K562 (cell line): ENCODE measurements at regions not wholly inside any gene's neighbourhood (a gene's known extent, or its start where the extent isn't known, plus 50 kb on each side); places are given as distances from the start of the nearest gene placed in this dataset.

Experiments used
- ATAC-seq: fragments of 200-7000 bp; cut with Tn5 transposase; 3 replicates; pipeline ENCODE4 v1.9.1; 2020; ENCODE audit warnings: moderate library complexity
- BruUV-seq: library from RNA; stranded (reverse); fragments of 400-500 nt; replicated peaks from 2 replicates; lab custom pipeline; 2021; lab: Mats Ljungman, UMichigan
- CTCF ChIA-PET: fragments of 300-600 bp; formaldehyde crosslinking; extraction: SDS; loops from one replicate; lab custom pipeline; 2021; ENCODE audit warnings: low intra/inter-chr PET ratio; lab: Yijun Ruan, JAX
- POLR2A ChIA-PET: fragments of 300-600, 350-650 bp; sonication (Branson Sonifier 250); formaldehyde crosslinking; extraction: SDS; loops from one replicate; lab custom pipeline; 2021; ENCODE audit warnings: antibody characterized with exemption, inconsistent platforms; lab: Yijun Ruan, JAX
- DNase-seq, 4 experiments: peaks; one replicate each; pipeline versions ENCODE4 v3.0.0 to v3.0.0-alpha.2; 2011 to 2018; ENCODE audit warnings: low spot score in 3 of 4, mixed read lengths in 3 of 4; ENCODE audit errors: extremely low read depth in 1 of 4
- FAIRE-seq: peaks from 2 replicates; lab custom pipeline; 2011; peaks lifted over from hg19 to GRCh38; lab: Jason Lieb, UNC
- H2AFZ ChIP-seq: 2 replicates; pipeline ENCODE4 v1.6.0; 2011; ENCODE audit warnings: low read depth, low read length, control low read depth, inconsistent platforms
- H3K27ac ChIP-seq: fragments of 200-600 bp; 3 replicates; pipeline ENCODE4 v1.8.0; 2011; ENCODE audit warnings: low read depth, mild to moderate bottlenecking, control low read depth, inconsistent platforms, low read length, moderate library complexity, mixed read lengths; ENCODE audit errors: extremely low read depth
- H3K27me3 ChIP-seq, 2 experiments: fragments of 300-600 bp in 1 of 2; 2 replicates in 1 of 2; 3 replicates in 1 of 2; pipeline versions ENCODE4 v1.6.0 to v1.8.0; 2011; ENCODE audit warnings: inconsistent platforms in 2 of 2, low read length in 2 of 2, mild to moderate bottlenecking in 1 of 2, mixed read lengths in 1 of 2, moderate library complexity in 1 of 2; ENCODE audit not compliant: control insufficient read depth in 2 of 2, insufficient read depth in 2 of 2
- H3K36me3 ChIP-seq: fragments of 300-600 bp; 3 replicates; pipeline ENCODE4 v1.8.0; 2011; ENCODE audit warnings: mild to moderate bottlenecking, low read length, inconsistent platforms; ENCODE audit not compliant: control insufficient read depth, insufficient read depth
- H3K4me1 ChIP-seq, 2 experiments: fragments of 200-600 bp in 1 of 2; replicated peaks in 1 of 2; 2 replicates in 1 of 2; 3 replicates in 1 of 2; pipeline versions ENCODE4 v1.5.1 to v1.8.0; 2011; ENCODE audit warnings: inconsistent platforms in 2 of 2, low read length in 2 of 2, mild to moderate bottlenecking in 1 of 2, mixed read lengths in 1 of 2, moderate library complexity in 1 of 2; ENCODE audit not compliant: control insufficient read depth in 2 of 2, insufficient read depth in 2 of 2
- H3K4me2 ChIP-seq: 2 replicates; pipeline ENCODE4 v1.6.1; 2011; ENCODE audit warnings: low read length, control low read depth, inconsistent platforms, mixed read lengths; ENCODE audit not compliant: insufficient read depth
- H3K4me3 ChIP-seq: fragments of 200-600 bp; sonication (generic), shearing (Covaris generic); 2 replicates; pipeline ENCODE4 v1.5.1; 2016; ENCODE audit warnings: control low read depth, inconsistent platforms
- H3K79me2 ChIP-seq: fragments of 200-600 bp; 3 replicates; pipeline ENCODE4 v1.8.0; 2011; ENCODE audit warnings: low read length, inconsistent platforms; ENCODE audit not compliant: control insufficient read depth, insufficient read depth
- H3K9ac ChIP-seq, 2 experiments: 2 replicates each; pipeline versions ENCODE4 v1.6.0 to v1.6.1; 2011; ENCODE audit warnings: low read depth in 2 of 2, low read length in 2 of 2, control low read depth in 1 of 2, inconsistent platforms in 1 of 2, mild to moderate bottlenecking in 1 of 2, mixed read lengths in 1 of 2; ENCODE audit not compliant: insufficient read depth in 1 of 2
- H3K9me1 ChIP-seq: one replicate; pipeline ENCODE4 v1.6.0; 2011; ENCODE audit warnings: inconsistent platforms, mild to moderate bottlenecking, low read length, moderate library complexity; ENCODE audit not compliant: control insufficient read depth, insufficient read depth
- H3K9me3 ChIP-seq: replicated peaks from 2 replicates; pipeline ENCODE4 v1.5.1; 2011; ENCODE audit warnings: low read depth, low read length, inconsistent platforms; ENCODE audit not compliant: control insufficient read depth, insufficient read depth
- H4K20me1 ChIP-seq: replicated peaks from 2 replicates; pipeline ENCODE4 v1.6.1; 2011; ENCODE audit warnings: low read length, inconsistent platforms, mixed read lengths; ENCODE audit not compliant: control insufficient read depth, insufficient read depth
- ARID4B ChIP-seq: sonication (generic); formaldehyde crosslinking; IDR thresholded peaks from 2 replicates; pipeline ENCODE4 v1.8.0; 2022; ENCODE audit warnings: mild to moderate bottlenecking, missing genetic modification reagents
- COPS2 ChIP-seq: fragments of 450-650 bp; conservative IDR thresholded peaks from 2 replicates; pipeline ENCODE4 v1.6.1; 2016; ENCODE audit warnings: mild to moderate bottlenecking, moderate library complexity
- HDAC3 ChIP-seq: fragments of 450-650 bp; IDR thresholded peaks from 2 replicates; pipeline ENCODE4 v1.6.1; 2018; ENCODE audit warnings: borderline replicate concordance, mild to moderate bottlenecking, moderate library complexity; ENCODE audit not compliant: partially characterized antibody
- HNRNPUL1 ChIP-seq: fragments of 200-400 bp; formaldehyde crosslinking; IDR thresholded peaks from 2 replicates; pipeline ENCODE4 v1.6.1; 2017; ENCODE audit warnings: low read length
- MAFF ChIP-seq: IDR thresholded peaks from 2 replicates; pipeline ENCODE4 v1.6.1; 2012; ENCODE audit warnings: low read length, improper control_type of control experiment
- MEIS2 ChIP-seq: fragments of 450-650 bp; IDR thresholded peaks from 2 replicates; pipeline ENCODE4 v1.6.1; 2014; ENCODE audit warnings: mild to moderate bottlenecking; ENCODE audit not compliant: partially characterized antibody
- MYBL2 ChIP-seq, 2 experiments: fragments of 450-650 bp in 1 of 2; sonication (generic) in 1 of 2; formaldehyde crosslinking in 1 of 2; IDR thresholded peaks; 2 replicates each; pipeline versions ENCODE4 v1.6.1 to v1.8.1; 2017 to 2022; ENCODE audit warnings: borderline replicate concordance in 1 of 2, inconsistent platforms in 1 of 2, low read depth in 1 of 2, mild to moderate bottlenecking in 1 of 2, missing genetic modification reagents in 1 of 2, moderate library complexity in 1 of 2
- PTTG1 ChIP-seq: fragments of 450-650 bp; IDR thresholded peaks from 2 replicates; pipeline ENCODE4 v1.6.1; 2016; ENCODE audit warnings: low read depth, mild to moderate bottlenecking, missing genetic modification characterization, missing compliant biosample characterization
- RB1 ChIP-seq: fragments of 450-650 bp; IDR thresholded peaks from 2 replicates; pipeline ENCODE4 v1.6.1; 2017; ENCODE audit warnings: low read depth, mild to moderate bottlenecking
- SMARCA5 ChIP-seq: fragments of 450-650 bp; IDR thresholded peaks from 2 replicates; pipeline ENCODE4 v1.6.1; 2016
- TCF7L2 ChIP-seq: fragments of 150-350 bp; IDR thresholded peaks from 2 replicates; pipeline ENCODE4 v1.6.1; 2016; ENCODE audit warnings: low read depth, mild to moderate bottlenecking, low read length, moderate library complexity
- ZNF785 ChIP-seq: fragments of 250-450 bp; sonication (Bioruptor Pico); IDR thresholded peaks from 2 replicates; pipeline ENCODE4 v1.4.0; 2020; ENCODE audit warnings: mild to moderate bottlenecking
- ZZZ3 ChIP-seq: fragments of 450-650 bp; IDR thresholded peaks from 2 replicates; pipeline ENCODE4 v1.6.1; 2016; ENCODE audit warnings: antibody characterized with exemption, mild to moderate bottlenecking, moderate library complexity
- WGBS: fragments of 100-300 bp; shearing (Covaris generic); methylation state at CpG from one replicate; pipeline ENCODE4 v1.1.6; 2016; ENCODE audit warnings: low coverage, mixed read lengths; ENCODE audit not compliant: insufficient coverage; ENCODE audit errors: missing lambda C conversion rate; 5-methylcytosine and 5-hydroxymethylcytosine counted together
- in situ Hi-C: fragments of 300-500 bp; cut with MboI; formaldehyde crosslinking; loops from 4 replicates; pipeline ENCODE4 v1.15.0; 2018; ENCODE audit warnings: inconsistent platforms, mixed read lengths
- intact Hi-C: fragments of 100-400 bp; cut with micrococcal nuclease; formaldehyde crosslinking; loops from 2 replicates; pipeline ENCODE4 v1.14.2; 2022
- TF ChIP-seq, protein P1 (sequence below): fragments of 450-650 bp; formaldehyde crosslinking; IDR thresholded peaks from 2 replicates; pipeline ENCODE4 v1.4.0; 2020; ENCODE audit warnings: mild to moderate bottlenecking, mixed read lengths

GRCh38 chr12:34595749-34596733 lies 573.7 kb downstream of the ALG10 start:
- Histone ChIP-seq H3K9ac (no peak overlapping the region), H3K9me1 (no peaks in the 10 kb centered on the region), H4K20me1 (no peaks in the 10 kb centered on the region), H3K4me1 (no peaks in the 10 kb centered on the region), H3K27ac (no peak overlapping the region), H3K27me3 (no peaks in the 10 kb centered on the region), H2AFZ (no peak overlapping the region), H3K4me2 (no peak overlapping the region), H3K36me3 (no peaks in the 10 kb centered on the region), H3K9me3 (no peaks in the 10 kb centered on the region; the same call in 1 of the 2 replicates), H3K79me2 (no peaks in the 10 kb centered on the region), H3K4me3 (no peak overlapping the region)
- intact Hi-C loops = no loop called here
- DNase-seq (peak in 2 of 4 experiments; percentile 1), ATAC-seq (no peak), FAIRE-seq (no peak)
- in situ Hi-C loops = no loop called here
- WGBS = 2% methylated on average over 16 of the region's 19 CpGs
- POLR2A ChIA-PET = no interaction called here
- CTCF ChIA-PET = no interaction called here
- no TSS peak for BruUV-seq
- TF ChIP-seq HDAC3 (no peak), TCF7L2 (no peak), MAFF (no peak), ARID4B (CRISPR knock-in tag) (no peak), ZNF785 (CRISPR knock-in tag) (no peak), PTTG1 (tag) (no peak), SMARCA5 (no peak), ZZZ3 (no peak), COPS2 (no peak), RB1 (no peak), HNRNPUL1 (no peak), MYBL2 (IDR thresholded peaks at IDR 0.05; ENCODE audit: low read depth) (no peak), MYBL2 (CRISPR knock-in tag; IDR thresholded peaks at IDR 0.05; ENCODE audit: borderline replicate concordance) (no peak), MEIS2 (no peak)
- TF ChIP-seq, protein P1, sequence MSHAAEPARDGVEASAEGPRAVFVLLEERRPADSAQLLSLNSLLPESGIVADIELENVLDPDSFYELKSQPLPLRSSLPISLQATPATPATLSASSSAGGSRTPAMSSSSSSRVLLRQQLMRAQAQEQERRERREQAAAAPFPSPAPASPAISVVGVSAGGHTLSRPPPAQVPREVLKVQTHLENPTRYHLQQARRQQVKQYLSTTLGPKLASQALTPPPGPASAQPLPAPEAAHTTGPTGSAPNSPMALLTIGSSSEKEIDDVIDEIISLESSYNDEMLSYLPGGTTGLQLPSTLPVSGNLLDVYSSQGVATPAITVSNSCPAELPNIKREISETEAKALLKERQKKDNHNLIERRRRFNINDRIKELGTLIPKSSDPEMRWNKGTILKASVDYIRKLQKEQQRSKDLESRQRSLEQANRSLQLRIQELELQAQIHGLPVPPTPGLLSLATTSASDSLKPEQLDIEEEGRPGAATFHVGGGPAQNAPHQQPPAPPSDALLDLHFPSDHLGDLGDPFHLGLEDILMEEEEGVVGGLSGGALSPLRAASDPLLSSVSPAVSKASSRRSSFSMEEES (CRISPR knock-in tag) = no peak
